HepG2 (cell line): ENCODE measurements at regions not wholly inside any gene's neighbourhood (a gene's known extent, or its start where the extent isn't known, plus 50 kb on each side); places are given as distances from the start of the nearest gene placed in this dataset.

Experiments used
- ATAC-seq: fragments of 200-7000 bp; cut with Tn5 transposase; 3 replicates; pipeline ENCODE4 v1.9.1; 2020; ENCODE audit warnings: mild to moderate bottlenecking, moderate library complexity
- BruUV-seq: library from RNA; stranded (reverse); fragments of 400-500 nt; replicated peaks from 2 replicates; lab custom pipeline; 2021; lab: Mats Ljungman, UMichigan
- CTCF ChIA-PET: fragments of 300-600 bp; formaldehyde crosslinking; extraction: SDS; loops from one replicate; lab custom pipeline; 2021; ENCODE audit warnings: low total read pairs, inconsistent platforms, low intra/inter-chr PET ratio; lab: Yijun Ruan, JAX
- POLR2A ChIA-PET: fragments of 350-600 bp; sonication (Branson Sonifier 250); formaldehyde crosslinking; loops from one replicate; lab custom pipeline; 2020; ENCODE audit warnings: antibody characterized with exemption, inconsistent platforms; lab: Yijun Ruan, JAX
- DNase-seq: peaks from one replicate; pipeline ENCODE4 v3.0.0-alpha.2; 2015; ENCODE audit warnings: low spot score
- FAIRE-seq: peaks from 3 replicates; lab custom pipeline; 2011; peaks lifted over from hg19 to GRCh38; lab: Jason Lieb, UNC
- H2AFZ ChIP-seq: one replicate; pipeline ENCODE4 v1.6.1; 2011; ENCODE audit warnings: low read length, inconsistent platforms
- H3K27ac ChIP-seq: fragments of 300-600 bp; 3 replicates; pipeline ENCODE4 v1.8.0; 2011; ENCODE audit warnings: mixed run types, mild to moderate bottlenecking, mixed read lengths, low read length, inconsistent platforms; ENCODE audit not compliant: insufficient read depth; ENCODE audit errors: extremely low read length
- H3K27me3 ChIP-seq, 2 experiments: fragments of 200-600 bp in 1 of 2; 2 replicates in 1 of 2; 3 replicates in 1 of 2; pipeline versions ENCODE4 v1.6.0 to v1.8.0; 2011; ENCODE audit warnings: low read length in 2 of 2, mild to moderate bottlenecking in 2 of 2, moderate library complexity in 2 of 2, inconsistent platforms in 1 of 2; ENCODE audit not compliant: insufficient read depth in 2 of 2, control insufficient read depth in 1 of 2
- H3K36me3 ChIP-seq, 2 experiments: fragments of 200-600 bp in 1 of 2; replicated peaks in 1 of 2; 2 replicates in 1 of 2; 3 replicates in 1 of 2; pipeline versions ENCODE4 v1.5.1 to v1.8.0; 2011; ENCODE audit warnings: low read length in 2 of 2, inconsistent platforms in 1 of 2; ENCODE audit not compliant: insufficient read depth in 2 of 2, control insufficient read depth in 1 of 2
- H3K4me1 ChIP-seq: 2 replicates; pipeline ENCODE4 v1.5.1; 2012; ENCODE audit warnings: low read length, inconsistent platforms; ENCODE audit not compliant: insufficient read depth
- H3K4me2 ChIP-seq: 2 replicates; pipeline ENCODE4 v1.6.0; 2011; ENCODE audit warnings: low read depth, low read length, inconsistent platforms
- H3K4me3 ChIP-seq, 3 experiments: fragments of 200-600 bp in 1 of 3; sonication (generic), shearing (Covaris generic) in 1 of 3; replicated peaks in 1 of 3; 2 replicates each; pipeline ENCODE4 v1.5.1; 2011 to 2016; ENCODE audit warnings: low read length in 3 of 3, inconsistent platforms in 2 of 3, low read depth in 2 of 3, mild to moderate bottlenecking in 2 of 3, control low read depth in 1 of 3, mixed read lengths in 1 of 3; ENCODE audit not compliant: insufficient read depth in 1 of 3
- H3K79me2 ChIP-seq: one replicate; pipeline ENCODE4 v1.6.1; 2011; ENCODE audit warnings: low read length, inconsistent platforms; ENCODE audit not compliant: insufficient read depth
- H3K9ac ChIP-seq: 2 replicates; pipeline ENCODE4 v1.6.0; 2011; ENCODE audit warnings: mild to moderate bottlenecking, low read depth, low read length, inconsistent platforms; ENCODE audit not compliant: insufficient read depth
- H3K9me3 ChIP-seq: 2 replicates; pipeline ENCODE4 v1.5.1; 2012; ENCODE audit warnings: mild to moderate bottlenecking, low read length
- H4K20me1 ChIP-seq: 2 replicates; pipeline ENCODE4 v1.6.0; 2011; ENCODE audit warnings: inconsistent platforms, mild to moderate bottlenecking, low read length, moderate library complexity; ENCODE audit not compliant: insufficient read depth
- FLYWCH1 ChIP-seq: sonication (generic); formaldehyde crosslinking; IDR thresholded peaks from 2 replicates; pipeline ENCODE4 v1.8.1; 2023; ENCODE audit warnings: mild to moderate bottlenecking, missing genetic modification reagents
- HMGA1 ChIP-seq: sonication (generic); formaldehyde crosslinking; conservative IDR thresholded peaks from 2 replicates; pipeline ENCODE4 v1.4.0; 2020; ENCODE audit warnings: missing genetic modification reagents
- ZBTB8A ChIP-seq: sonication (generic); formaldehyde crosslinking; IDR thresholded peaks from 2 replicates; pipeline ENCODE4 v1.4.0; 2020; ENCODE audit warnings: mild to moderate bottlenecking, low read depth, missing genetic modification reagents, borderline replicate concordance
- ZNF431 ChIP-seq: sonication (generic); formaldehyde crosslinking; IDR thresholded peaks from 2 replicates; pipeline ENCODE4 v1.9.0; 2022; ENCODE audit warnings: missing genetic modification reagents, low read depth, mild to moderate bottlenecking, borderline replicate concordance
- ZNF660 ChIP-seq: sonication (generic); formaldehyde crosslinking; IDR thresholded peaks from 2 replicates; pipeline ENCODE4 v1.5.1; 2020; ENCODE audit warnings: mild to moderate bottlenecking, low read depth, missing genetic modification reagents, borderline replicate concordance
- WGBS: methylation state at CpG from one replicate; pipeline ENCODE4 v1.1.6; 2017; ENCODE audit warnings: low lambda C conversion rate; 5-methylcytosine and 5-hydroxymethylcytosine counted together
- in situ Hi-C: cut with HindIII; loops from 2 replicates; pipeline ENCODE4 v1.10.0; 2017; ENCODE audit warnings: low pct_unique_long_range_greater_than_20kb; ENCODE audit not compliant: extremely low pct_ligation_motif_present
- intact Hi-C: fragments of 100-400 bp; cut with micrococcal nuclease; formaldehyde crosslinking; loops from one replicate; pipeline ENCODE4 v1.10.0; 2022; ENCODE audit not compliant: unreplicated experiment
- TF ChIP-seq, protein P1 (sequence below): IDR thresholded peaks from 2 replicates; pipeline ENCODE4 v1.6.1; 2018; ENCODE audit warnings: missing genetic modification reagents, mild to moderate bottlenecking, missing compliant biosample characterization
- TF ChIP-seq, protein P2 (sequence below): sonication (generic); formaldehyde crosslinking; IDR thresholded peaks from 2 replicates; pipeline ENCODE4 v1.5.1; 2020; ENCODE audit warnings: mild to moderate bottlenecking, missing genetic modification reagents, moderate library complexity
- TF ChIP-seq, protein P3 (sequence below): sonication (generic); formaldehyde crosslinking; IDR thresholded peaks from 2 replicates; pipeline ENCODE4 v1.5.0; 2020; ENCODE audit warnings: missing genetic modification reagents
- TF ChIP-seq, protein P4 (sequence below): sonication (generic); formaldehyde crosslinking; IDR thresholded peaks from 2 replicates; pipeline ENCODE4 v1.8.0; 2022; ENCODE audit warnings: missing genetic modification reagents, mild to moderate bottlenecking, inconsistent platforms, borderline replicate concordance

DNA sequence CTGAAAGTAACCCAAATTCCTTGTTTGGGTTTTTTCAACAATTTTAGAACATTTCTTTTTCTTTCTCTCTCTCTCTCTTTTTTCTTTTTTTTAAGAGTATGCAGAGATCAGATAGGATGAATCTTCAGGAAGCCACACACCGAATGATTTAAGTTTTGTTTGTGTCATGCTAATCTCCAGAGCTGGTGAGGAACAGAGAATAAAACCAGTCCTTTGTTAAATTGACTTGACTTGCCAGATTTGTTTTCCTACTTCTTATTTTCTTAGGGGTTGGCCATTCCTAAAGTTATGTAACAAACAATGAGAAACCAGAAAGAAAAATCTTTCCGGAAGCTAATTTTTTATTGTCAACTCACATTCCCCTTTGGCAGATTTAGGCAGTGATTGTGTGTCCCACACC, 1669.3 kb upstream of the CDH6 start:
- Histone ChIP-seq H3K27me3 (no peaks in the 10 kb centered on the region), H3K36me3 (no peaks in the 10 kb centered on the region), H3K9me3 (peaks cover 15% of the 10 kb centered on the region), H3K4me3 (no peak overlapping the region), H4K20me1 (no peaks in the 10 kb centered on the region), H3K4me2 (no peak overlapping the region), H3K4me1 (no peaks in the 10 kb centered on the region), H3K27ac (no peak overlapping the region), H3K79me2 (no peaks in the 10 kb centered on the region), H2AFZ (no peak overlapping the region), H3K9ac (no peak overlapping the region)
- TF ChIP-seq FLYWCH1 (CRISPR knock-in tag) (no peak), ZBTB8A (CRISPR knock-in tag) (no peak), ZNF660 (no peak), HMGA1 (CRISPR knock-in tag) (no peak), ZNF431 (CRISPR knock-in tag) (no peak)
- TF ChIP-seq, protein P1, sequence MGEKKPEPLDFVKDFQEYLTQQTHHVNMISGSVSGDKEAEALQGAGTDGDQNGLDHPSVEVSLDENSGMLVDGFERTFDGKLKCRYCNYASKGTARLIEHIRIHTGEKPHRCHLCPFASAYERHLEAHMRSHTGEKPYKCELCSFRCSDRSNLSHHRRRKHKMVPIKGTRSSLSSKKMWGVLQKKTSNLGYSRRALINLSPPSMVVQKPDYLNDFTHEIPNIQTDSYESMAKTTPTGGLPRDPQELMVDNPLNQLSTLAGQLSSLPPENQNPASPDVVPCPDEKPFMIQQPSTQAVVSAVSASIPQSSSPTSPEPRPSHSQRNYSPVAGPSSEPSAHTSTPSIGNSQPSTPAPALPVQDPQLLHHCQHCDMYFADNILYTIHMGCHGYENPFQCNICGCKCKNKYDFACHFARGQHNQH (CRISPR knock-in tag) = no peak
- TF ChIP-seq, protein P2, sequence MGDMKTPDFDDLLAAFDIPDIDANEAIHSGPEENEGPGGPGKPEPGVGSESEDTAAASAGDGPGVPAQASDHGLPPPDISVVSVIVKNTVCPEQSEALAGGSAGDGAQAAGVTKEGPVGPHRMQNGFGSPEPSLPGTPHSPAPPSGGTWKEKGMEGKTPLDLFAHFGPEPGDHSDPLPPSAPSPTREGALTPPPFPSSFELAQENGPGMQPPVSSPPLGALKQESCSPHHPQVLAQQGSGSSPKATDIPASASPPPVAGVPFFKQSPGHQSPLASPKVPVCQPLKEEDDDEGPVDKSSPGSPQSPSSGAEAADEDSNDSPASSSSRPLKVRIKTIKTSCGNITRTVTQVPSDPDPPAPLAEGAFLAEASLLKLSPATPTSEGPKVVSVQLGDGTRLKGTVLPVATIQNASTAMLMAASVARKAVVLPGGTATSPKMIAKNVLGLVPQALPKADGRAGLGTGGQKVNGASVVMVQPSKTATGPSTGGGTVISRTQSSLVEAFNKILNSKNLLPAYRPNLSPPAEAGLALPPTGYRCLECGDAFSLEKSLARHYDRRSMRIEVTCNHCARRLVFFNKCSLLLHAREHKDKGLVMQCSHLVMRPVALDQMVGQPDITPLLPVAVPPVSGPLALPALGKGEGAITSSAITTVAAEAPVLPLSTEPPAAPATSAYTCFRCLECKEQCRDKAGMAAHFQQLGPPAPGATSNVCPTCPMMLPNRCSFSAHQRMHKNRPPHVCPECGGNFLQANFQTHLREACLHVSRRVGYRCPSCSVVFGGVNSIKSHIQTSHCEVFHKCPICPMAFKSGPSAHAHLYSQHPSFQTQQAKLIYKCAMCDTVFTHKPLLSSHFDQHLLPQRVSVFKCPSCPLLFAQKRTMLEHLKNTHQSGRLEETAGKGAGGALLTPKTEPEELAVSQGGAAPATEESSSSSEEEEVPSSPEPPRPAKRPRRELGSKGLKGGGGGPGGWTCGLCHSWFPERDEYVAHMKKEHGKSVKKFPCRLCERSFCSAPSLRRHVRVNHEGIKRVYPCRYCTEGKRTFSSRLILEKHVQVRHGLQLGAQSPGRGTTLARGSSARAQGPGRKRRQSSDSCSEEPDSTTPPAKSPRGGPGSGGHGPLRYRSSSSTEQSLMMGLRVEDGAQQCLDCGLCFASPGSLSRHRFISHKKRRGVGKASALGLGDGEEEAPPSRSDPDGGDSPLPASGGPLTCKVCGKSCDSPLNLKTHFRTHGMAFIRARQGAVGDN (CRISPR knock-in tag) = no peak
- TF ChIP-seq, protein P3, sequence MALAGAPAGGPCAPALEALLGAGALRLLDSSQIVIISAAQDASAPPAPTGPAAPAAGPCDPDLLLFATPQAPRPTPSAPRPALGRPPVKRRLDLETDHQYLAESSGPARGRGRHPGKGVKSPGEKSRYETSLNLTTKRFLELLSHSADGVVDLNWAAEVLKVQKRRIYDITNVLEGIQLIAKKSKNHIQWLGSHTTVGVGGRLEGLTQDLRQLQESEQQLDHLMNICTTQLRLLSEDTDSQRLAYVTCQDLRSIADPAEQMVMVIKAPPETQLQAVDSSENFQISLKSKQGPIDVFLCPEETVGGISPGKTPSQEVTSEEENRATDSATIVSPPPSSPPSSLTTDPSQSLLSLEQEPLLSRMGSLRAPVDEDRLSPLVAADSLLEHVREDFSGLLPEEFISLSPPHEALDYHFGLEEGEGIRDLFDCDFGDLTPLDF (CRISPR knock-in tag) = no peak
- TF ChIP-seq, protein P4, sequence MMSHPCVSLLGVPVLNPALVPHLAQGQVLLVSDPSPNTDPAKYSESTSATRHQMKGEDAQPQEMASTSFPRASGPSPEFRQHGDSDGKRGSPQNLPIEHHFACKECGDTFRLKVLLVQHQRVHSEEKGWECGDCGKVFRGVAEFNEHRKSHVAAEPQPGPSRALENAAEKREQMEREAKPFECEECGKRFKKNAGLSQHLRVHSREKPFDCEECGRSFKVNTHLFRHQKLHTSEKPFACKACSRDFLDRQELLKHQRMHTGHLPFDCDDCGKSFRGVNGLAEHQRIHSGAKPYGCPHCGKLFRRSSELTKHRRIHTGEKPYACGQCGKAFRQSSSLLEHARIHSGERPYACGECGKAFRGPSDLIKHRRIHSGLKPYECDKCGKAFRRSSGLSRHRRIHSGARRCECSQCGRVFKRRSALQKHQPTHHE = no peak
- 28% methylated on average over 2 of the region's 2 CpGs for WGBS
- in situ Hi-C loops (no loop called here), intact Hi-C loops (no loop called here)
- DNase-seq (no peak), ATAC-seq (no peak), FAIRE-seq (no peak)
- BruUV-seq = no TSS peak
- CTCF ChIA-PET = no interaction called here
- POLR2A ChIA-PET = no interaction called here
